ENCODE measurements at regions not wholly inside any gene's neighbourhood (a gene's known extent, or its start where the extent isn't known, plus 50 kb on each side); places are given as distances from the start of the nearest gene placed in this dataset.
A peak's percentile ranks its signal among the peaks of the same experiment; 100 is the strongest.

DNA sequence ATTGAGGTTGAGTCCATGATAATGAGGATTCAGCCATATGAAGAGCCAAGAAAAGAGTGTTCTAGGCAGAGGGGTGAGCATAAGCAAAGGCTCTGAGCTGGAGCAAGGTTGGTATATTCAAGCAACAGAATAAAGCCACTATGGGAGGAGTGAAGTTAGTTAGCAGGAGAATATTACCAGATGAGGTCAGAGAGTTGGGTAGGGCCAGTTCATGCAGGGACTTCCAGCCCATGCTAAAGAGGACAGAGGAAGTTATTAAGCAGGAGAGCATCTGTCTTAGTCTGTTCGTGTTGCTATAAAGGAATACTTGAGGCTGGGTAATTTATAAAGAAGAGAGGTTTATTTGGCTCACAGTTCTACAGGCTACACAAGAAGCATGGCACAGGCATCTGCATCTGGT lies 57.1 kb upstream of the ATG10 start:
- DNase-seq: no peak

DNA sequence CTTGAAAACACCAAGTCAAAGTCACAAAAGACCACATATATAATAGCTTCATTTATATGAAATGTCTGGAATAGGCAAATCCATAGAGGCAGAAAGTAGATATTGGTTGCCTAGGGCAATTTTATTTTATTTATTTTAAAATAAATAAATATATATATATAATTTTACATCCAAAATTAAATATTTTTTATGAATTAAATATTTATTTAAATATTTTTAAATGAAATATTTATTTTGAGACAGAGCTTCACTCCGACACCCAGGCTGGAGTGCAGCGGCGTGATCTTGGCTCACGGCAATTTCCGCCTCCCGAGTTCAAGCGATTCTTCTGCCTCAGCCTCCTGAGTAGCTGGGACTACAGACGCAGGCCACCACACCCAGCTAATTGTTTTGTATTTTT lies 58.9 kb upstream of the ATG10 start:
- no peak for DNase-seq

DNA sequence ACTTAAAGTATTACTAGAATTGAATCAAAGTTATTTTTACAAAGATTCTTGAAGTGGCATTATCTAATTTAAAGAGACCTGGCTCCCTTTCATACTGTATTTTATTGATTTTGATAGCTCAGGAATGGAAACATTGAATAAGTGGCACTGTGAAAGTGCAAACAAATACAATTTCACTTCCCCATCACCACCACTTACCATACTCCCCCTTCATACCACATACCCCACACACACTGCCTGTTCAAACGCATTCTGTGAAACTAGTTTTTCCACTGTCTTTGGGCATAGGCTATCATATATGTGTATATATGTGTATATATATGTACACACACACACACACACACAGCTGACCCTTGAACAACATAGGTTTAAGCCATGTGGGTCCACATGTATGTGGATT lies 62.1 kb upstream of the ATG10 start:
- no peak for DNase-seq

DNA sequence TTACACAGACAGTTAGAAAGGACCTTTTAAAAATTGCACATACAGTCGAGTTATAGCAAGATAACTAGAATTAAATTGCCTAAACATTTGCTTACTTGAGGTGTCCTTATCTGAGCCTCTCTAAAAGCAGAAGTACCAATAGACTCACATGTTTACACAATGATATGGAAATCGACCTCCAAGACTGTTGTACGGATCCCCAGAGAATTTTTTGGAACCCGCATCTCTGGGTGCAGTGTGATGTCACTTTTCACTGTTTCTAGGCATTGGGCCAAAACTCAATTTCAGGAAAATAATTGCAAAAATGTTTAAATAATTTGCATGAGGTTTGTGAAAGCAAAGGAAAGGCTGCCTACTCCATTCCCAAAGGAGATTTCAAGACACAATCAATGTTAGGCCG lies 63.1 kb upstream of the ATG10 start:
- DNase-seq: no peak

DNA sequence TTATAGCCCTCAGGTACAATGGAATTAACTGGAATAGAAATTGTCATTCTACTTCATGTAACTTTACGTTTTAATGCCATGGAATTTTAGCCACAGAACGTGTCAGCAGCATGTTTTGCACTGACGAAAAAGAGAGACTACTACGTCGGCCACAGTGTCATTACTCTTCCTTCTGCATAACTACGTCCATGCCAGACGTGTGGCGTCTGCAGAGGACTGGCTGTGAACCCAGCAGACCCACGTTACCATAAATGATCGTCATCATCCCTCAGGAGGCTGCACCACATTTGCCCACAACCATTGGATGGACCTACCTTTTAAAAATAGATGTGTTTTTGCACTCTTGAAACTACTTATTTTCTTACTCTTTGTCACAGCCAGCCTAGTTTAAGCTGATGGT lies 63.8 kb upstream of the ATG10 start:
- DNase-seq: no peak

DNA sequence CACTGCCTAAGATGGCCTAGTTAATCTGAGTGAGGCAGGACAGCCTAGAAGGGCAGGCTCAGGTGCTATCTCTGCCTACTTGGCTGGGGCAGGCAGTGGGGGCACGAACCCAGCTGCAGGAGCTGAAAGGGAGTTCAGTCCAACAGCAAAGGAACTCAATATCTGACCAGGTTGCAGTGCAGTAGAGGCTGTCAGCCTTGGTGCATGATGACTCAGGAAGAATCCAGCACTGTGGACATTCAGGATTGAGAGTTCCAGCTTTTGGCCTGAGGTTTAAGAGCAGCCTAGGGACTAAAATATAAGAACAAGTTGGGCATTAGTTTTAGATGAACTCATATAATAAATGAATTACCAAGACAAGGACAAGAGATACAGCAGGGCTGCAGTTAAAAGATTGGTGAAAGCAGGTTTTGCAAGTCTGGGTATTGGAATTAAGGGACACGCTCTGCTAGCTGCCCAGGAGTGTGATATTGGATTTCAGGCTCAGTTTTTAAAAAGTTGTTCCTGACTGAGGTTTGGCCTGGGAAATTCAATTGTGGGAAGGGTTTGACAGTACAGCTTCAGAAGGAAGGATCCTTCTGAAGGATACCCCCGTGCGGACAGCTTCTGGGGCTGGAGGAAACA lies 64.7 kb upstream of the ATG10 start:
- DNase-seq: no peak

DNA sequence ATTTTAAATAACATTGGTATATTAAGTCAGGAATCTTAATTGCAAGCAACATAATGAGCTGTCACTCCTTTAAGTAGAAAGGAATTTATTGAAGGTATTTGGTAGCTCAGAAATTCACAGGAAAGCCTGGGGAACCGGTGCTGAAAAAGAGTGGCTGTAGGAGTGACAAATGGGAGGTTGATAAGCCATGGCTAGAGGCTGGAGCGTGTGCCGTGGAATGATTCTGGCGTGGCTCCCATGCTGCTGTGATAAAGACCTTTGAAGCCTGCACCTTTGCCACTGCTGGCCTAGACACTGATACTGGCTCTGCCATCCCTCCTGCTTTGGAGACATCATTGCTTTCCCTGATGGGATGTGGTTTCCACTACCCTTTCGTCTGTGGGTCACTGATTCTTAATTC lies 65.7 kb upstream of the ATG10 start:
- no peak for DNase-seq

DNA sequence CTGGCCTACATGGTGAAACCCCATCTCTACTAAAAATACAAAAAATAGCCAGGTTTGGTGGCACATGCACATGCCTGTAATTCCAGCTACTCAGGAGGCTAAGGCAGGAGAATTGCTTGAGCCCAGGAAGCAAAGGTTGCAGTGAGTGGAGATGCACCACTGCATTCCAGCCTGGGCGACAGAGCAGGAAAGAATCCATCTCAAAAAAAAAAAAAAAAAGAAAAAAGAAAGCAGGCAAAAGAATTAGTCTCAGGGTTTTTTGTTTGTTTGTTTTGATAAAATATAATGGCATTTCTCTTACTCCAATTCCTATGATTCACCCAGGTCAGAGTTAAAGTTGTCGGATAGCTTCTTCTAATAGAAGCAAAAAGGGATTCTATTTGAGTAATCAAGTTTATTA lies 67.0 kb upstream of the ATG10 start:
- no peak for DNase-seq

DNA sequence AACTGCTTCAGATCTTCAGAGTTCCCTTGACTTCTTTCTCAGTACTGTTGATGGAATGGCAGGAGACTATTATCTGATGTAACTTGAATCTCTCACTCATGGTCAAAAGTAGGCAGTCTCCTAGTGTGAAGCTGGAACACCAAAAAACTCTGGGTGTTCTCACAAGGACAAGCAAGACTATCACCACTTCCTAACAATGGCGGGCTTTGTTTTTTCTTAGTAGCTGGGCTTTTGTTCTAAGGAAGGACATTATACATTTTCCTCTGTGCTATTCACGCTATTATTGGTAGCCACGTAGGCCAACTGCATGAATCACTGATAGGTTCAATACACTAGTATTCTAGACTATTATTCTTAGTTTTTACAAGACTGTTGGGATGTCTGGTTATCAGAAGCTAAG lies 67.7 kb upstream of the ATG10 start:
- DNase-seq: no peak

DNA sequence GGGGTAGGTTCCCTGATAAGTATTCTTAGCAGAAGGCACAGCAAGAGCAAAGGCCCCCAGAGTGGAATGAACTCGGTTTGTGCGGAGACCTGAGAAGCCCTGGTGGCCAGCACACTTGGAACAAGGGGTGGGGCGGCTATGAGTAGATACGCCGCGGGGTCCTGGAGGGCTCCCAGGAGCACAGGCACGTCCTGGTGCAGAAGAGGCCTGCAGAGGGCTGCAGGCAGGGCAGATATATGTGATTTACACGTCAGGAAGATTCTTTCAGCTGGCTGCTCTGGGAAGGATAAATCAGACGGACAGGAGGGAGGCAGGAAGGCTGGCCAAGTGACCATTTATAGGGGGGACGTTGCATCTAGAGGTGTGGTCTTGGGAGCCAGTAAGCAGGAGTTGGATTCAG lies 70.2 kb upstream of the ATG10 start:
- no peak for DNase-seq

DNA sequence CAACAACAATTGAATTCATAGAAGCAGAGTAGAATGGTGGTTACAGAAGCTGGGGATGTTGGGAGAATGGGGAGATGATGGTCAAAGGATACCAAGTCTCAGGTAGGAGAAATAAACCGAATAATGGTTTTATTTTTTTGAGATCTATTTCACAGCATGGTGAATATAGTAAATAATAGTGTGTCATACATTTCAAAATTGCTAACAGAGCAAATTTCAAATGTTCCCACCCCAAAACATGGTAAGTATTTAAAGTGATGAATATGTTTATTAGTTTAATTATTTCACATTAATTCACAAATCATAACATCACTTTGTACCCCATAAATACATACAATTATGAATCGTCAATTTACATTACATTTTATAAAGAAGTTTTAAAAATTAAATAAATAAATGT lies 72.7 kb upstream of the ATG10 start:
- no peak for DNase-seq

DNA sequence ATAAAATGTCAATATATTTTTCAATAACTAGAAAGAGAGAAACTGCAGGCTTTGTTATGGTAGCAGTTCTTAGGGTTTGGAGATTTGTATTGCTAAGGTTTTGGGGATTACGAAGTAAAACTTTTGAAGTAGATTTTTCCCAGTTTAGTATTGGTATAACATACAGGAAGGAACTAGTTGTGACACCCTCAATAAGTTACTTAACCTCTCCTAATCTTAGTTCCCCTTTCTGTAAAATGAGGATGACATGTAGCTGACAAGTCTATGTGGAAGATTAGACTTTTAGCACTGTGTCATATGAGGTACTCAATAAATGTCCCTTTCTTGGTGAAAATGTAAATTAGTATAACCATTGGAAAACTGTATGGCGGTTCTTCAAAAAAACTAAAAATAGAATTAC lies 73.4 kb upstream of the ATG10 start:
- DNase-seq: no peak

DNA sequence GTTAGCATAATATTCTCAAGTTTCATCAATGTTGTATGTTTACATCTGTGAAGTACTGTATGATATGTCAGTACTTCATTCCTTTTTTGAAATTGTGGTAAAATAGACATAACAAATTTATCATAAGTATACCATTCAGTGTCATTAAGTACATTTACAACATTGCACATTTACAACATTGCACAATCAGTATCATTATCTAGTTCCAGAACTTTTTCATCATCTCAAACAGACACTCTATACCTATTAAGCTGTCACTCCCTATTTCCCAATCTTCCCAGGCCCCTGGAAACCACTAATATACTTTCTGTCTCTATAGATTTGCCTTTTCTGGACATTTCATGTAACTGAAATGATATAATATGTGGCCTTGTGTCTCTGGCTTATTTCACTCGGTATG lies 75.1 kb upstream of the ATG10 start:
- no peak for DNase-seq

DNA sequence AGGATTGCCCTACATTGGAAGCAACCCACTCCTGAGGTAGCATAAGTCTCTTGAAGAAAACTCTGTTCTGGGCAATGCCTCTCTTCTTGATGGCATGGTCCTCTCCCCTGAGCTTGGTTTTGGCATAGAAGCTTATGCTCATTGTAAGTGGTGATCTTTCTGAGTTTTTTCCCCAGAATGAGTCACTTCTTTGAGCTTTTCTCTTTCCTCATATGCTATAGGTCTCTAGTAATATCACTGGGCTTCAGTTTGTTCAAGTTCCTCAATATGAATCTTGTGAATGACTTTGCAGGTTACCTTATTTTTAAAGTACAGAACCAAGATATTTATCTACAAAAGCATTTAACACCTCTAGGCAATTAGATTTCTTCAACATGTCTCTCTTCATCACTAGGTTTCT lies 76.5 kb upstream of the ATG10 start:
- DNase-seq: no peak

DNA sequence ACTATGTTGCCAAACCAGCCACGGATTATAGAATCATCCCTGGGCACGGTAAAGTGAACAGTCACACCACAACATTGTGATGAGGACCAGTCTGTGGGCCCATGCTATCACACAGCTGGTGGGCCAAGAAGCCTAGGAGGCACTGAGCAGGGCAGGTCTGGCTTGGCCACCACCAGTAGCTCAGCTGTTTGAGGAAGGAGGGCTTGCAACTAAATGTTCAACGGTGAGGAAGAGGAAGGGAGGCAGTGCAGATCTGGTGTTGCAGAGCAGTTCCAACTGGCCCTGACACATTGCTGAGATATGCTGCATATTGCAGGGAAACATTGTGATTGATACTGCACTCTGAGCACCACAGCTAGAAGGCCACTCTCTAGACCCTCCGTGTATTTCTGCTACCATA lies 77.9 kb upstream of the ATG10 start:
- no peak for DNase-seq

DNA sequence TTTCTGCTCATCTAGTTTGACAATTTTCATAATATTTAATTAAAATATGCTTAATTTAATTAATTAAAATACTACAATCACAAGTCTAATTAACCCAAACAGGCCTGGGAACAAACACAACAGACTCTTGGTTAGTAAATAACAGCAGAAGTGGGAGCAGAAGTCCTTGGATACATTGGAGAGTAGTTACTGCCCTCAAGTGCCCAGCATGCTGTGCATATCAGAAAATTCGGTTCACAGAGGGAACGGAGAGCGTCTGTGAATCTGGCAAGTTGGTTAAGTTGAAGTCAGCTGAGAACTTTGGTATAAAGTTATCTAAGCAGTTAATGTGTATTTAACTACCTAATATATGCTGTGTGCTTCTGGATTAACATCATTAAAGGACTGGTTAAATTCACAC lies 87.0 kb upstream of the ATG10 start:
- no peak for DNase-seq

DNA sequence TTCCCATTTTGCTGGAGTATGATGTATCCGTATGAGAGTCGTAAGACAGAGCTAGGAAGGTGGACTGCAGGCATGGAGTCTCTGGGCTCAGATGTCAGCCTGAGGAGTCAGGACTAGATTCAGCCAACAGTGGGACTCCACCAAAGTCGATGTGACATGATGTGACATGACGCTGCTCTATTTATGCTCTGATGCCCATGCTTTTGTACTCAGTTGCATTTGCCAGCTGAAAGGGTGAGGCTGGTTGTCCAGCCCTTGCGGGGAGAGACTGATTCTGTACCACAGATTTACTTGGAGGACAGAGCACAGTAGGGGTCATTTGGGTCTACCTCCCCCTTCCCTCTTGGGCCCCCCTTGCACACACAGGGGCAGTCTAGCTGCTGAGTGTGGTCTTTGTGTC lies 88.5 kb upstream of the ATG10 start:
- DNase-seq: no peak

DNA sequence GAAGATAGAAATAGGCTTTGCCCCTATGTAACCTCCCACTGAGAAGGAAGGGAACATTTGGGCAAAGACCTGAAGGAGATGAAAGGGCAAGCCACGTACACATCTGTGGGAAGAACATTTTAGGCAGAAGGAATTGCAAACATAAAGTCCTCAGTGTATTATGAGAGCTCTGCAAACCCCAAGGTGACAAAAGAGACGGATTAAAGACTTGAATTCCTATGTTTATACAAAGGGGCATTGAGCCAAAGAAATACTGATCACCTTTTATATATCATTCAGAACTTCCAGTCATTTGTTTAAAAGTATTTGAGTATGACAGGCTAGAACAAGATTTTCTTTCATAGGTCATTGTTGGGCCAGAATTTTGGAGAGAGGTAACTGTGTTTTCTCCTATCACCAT lies 90.2 kb upstream of the ATG10 start:
- no peak for DNase-seq

DNA sequence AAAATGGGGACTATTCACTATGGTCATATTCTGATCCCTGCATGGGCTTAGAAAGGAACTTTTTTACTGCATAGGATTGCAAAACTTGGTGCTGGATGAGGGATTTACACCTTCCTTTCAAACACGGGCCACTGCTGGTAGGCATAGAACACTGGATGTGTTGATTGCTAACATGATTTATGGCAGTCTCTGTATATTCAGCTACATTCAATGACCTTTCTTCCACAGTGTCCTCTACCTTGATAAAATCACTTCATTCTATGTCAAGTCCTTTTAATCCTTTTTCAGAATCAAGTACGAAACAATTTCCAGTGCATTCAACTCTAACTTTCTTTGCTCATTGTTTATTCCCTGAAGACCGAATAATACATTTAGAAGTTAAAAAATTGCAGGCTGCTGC lies 91.9 kb upstream of the ATG10 start:
- DNase-seq: no peak

DNA sequence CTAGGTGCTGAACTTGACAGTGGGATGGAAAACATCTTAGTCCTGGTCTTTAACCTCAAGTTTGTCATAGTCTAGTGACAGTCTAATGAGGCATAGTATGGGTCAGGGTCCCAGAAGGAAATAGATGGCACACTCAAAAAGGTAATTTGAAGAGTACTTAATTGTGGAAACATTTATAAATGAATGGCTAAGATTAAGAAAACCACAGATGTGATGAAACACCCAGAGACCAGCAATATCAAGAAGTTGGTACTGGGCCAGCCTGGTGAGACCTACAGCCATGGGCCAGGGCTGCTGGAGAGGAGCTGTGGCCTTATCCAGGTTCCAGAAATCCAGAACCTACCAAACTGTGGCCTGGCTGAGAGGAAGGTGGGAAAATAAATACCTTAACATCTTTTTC lies 93.5 kb upstream of the ATG10 start:
- DNase-seq: no peak

DNA sequence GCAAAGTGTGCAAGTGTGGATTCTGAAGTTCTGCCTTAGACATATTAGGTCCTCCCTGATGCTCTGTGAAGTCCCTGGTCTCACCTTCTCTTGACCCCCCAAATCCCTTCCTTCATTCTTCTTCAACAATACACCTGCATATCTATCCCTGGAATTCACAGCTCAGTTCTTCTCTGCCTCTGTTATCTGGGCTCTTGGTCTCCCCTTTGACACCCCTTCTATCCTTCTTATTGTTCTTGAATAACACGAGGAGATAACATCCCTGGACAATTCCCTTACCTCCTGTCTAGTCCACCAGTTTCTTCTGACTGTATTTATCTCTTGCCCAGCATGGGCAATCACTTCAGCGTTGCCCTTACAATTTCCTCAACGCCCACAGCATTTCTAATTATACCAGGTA lies 104.8 kb upstream of the ATG10 start:
- no peak for DNase-seq

DNA sequence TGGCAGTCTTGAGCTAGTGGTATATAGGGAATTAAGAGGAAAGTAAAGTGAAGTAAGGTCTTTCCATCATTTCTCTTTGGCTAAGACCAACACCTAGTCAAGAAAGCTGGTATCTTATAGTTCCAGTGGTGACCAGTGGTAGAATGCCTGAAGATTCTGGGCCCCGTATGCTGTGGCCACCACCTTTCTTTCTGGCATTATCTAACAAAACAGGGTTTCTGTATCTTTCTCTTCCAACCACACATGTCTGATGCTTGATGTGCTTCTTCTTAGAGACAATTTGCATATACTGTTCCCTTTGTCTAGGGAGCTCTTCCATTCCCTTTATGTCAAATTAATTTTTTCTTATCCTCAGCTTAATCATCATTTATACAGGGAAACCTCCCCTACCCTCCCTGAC lies 109.9 kb upstream of the SSBP2 start:
- no peak for DNase-seq

DNA sequence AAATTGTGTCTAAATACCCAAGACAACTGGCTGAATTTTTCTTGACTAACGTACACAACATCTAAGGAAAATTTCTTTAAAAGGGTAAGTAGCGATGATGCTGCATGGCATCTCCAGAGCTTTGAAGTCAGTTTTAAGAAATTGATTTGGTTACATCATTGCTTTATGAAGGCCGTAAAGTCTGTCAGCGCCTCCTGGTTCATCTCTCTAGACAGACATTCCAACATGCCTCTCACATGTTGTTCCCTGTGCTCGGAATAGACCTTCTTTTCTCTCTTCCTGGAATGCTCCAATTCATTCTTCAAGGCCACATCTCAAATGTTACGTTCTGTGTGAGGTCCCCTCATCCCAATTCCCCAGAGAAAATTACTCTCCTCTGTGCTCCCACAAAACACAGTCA lies 108.7 kb upstream of the SSBP2 start:
- no peak for DNase-seq

DNA sequence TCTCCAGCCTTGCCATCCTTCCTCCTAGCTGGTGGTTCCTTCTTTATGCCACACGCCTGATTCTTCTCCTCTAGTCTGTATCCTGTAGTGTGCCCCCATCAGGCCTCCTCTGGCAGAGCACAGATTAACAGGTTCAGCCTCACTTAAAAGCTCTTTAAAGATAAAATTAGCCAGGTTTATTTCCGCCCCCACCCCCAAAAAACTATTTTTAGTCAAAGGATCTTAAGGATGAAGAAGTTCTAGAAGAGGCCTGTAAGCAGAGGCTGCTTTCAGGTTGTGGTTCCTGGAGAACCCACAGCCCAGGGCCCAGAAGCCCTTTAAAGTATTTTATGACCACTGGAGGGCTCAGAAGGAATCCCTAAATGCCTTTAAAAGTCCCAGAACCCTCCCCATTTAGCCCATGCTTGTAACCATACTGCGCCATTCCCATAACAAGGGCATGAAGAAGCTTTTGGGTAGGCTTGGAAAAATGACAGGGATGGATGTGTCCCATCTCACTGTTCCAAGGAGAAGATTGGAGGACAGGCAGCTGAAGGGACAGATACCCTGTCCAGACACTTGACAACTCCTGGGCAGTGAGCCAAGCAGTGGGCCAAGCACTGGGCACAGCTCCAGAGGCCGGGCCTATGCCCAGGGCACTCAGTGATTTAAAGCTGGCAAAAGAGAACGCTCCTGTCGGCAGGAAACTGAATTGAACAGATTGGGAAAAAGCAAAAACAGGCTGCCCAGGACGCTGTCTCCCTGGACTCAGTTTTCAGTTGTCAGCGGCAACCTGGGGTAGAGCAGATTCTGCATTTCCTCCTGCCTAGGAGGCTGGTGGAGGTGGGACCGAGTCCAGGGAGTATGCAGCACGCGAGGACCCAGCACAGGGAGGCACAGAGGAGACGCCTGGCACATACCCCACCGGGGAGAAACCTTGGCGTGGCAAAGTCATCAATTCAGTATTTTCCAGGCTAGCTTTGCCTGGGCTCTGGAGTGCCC lies 106.3 kb upstream of the SSBP2 start:
- peak; percentile 12 to 14 for DNase-seq

DNA sequence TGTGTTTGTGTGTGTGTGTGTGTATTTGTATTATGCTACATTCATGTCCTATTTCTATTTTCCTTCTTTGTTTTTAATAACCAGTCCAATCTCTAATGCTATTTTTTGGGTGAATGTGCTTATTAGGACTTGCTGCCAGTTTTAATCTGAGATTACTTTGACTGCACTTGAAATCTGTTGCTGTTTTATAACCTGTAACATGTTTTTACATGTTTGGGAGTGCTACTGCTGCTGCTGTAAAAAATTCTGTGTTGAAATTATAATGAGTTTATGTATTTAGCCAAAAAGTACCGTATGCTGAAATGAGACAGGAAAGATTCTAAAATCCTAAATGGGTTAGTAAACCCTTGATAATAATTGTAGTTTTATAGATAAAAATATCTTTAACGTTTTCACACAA lies 104.7 kb upstream of the SSBP2 start:
- no peak for DNase-seq
